ENCODE measurements at regions not wholly inside any gene's neighbourhood (a gene's known extent, or its start where the extent isn't known, plus 50 kb on each side); places are given as distances from the start of the nearest gene placed in this dataset.

GRCh38 chr7:142556740-142557139, 192.5 kb upstream of the PRSS1 start:
- TF ChIP-seq CTCF (conservative IDR thresholded peaks at IDR 0.05) (no peak), ZFX (IDR thresholded peaks at IDR 0.05) (no peak)
- no peak overlapping the region for H3K27ac ChIP-seq

GRCh38 chr7:142554560-142555532, 194.4 kb upstream of the PRSS1 start:
- no peak overlapping the region for H3K27ac ChIP-seq
- TF ChIP-seq ZFX (IDR thresholded peaks at IDR 0.05) (no peak), CTCF (conservative IDR thresholded peaks at IDR 0.05) (no peak)

- no peak overlapping the region for H3K27ac ChIP-seq
- no peak for TF ChIP-seq ZFX (IDR thresholded peaks at IDR 0.05)
- no peak for TF ChIP-seq CTCF (conservative IDR thresholded peaks at IDR 0.05)
Observed at GRCh38 chr7:142553216-142553615, 196.1 kb upstream of the PRSS1 start.

GRCh38 chr7:142548978-142549377, 200.3 kb upstream of the PRSS1 start:
- H3K27ac ChIP-seq: no peak overlapping the region
- no peak for TF ChIP-seq CTCF (conservative IDR thresholded peaks at IDR 0.05)
- no peak for TF ChIP-seq ZFX (IDR thresholded peaks at IDR 0.05)

- TF ChIP-seq ZFX (IDR thresholded peaks at IDR 0.05) (no peak), CTCF (conservative IDR thresholded peaks at IDR 0.05) (no peak)
- H3K27ac ChIP-seq: no peak overlapping the region
Observed at GRCh38 chr7:142546452-142546851, 202.8 kb upstream of the PRSS1 start.

- no peak for TF ChIP-seq CTCF (conservative IDR thresholded peaks at IDR 0.05)
- no peak for TF ChIP-seq ZFX (IDR thresholded peaks at IDR 0.05)
- no peak overlapping the region for H3K27ac ChIP-seq
Observed at GRCh38 chr7:142542942-142543341, 206.3 kb upstream of the PRSS1 start.

GRCh38 chr7:142542105-142542504, 207.2 kb upstream of the PRSS1 start:
- TF ChIP-seq CTCF (conservative IDR thresholded peaks at IDR 0.05): no peak
- no peak overlapping the region for H3K27ac ChIP-seq
